GM12878 (cell line): ENCODE measurements at regions not wholly inside any gene's neighbourhood (a gene's known extent, or its start where the extent isn't known, plus 50 kb on each side); places are given as distances from the start of the nearest gene placed in this dataset.

Experiments used
- ATF3 ChIP-seq: IDR thresholded peaks from 2 replicates; pipeline ENCODE4 v1.6.1; 2011; ENCODE audit warnings: low read depth, mild to moderate bottlenecking, low read length, moderate library complexity, borderline replicate concordance; ENCODE audit errors: extremely low read depth
- BHLHE40 ChIP-seq, 2 experiments: fragments of 450-650 bp in 1 of 2; IDR thresholded peaks; 2 replicates each; pipeline ENCODE4 v1.6.1; 2011 to 2017; ENCODE audit warnings: low read depth in 2 of 2, borderline replicate concordance in 1 of 2, improper control_type of control experiment in 1 of 2, low read length in 1 of 2, mild to moderate bottlenecking in 1 of 2
- CBFB ChIP-seq: IDR thresholded peaks from 2 replicates; pipeline ENCODE4 v1.6.1; 2016; ENCODE audit warnings: antibody characterized with exemption, low read depth
- CTCF ChIP-seq, 3 experiments: IDR thresholded peaks in 2 of 3; conservative IDR thresholded peaks in 1 of 3; 2 replicates each; pipeline ENCODE4 v1.5.1; 2011; ENCODE audit warnings: low read depth in 3 of 3, low read length in 3 of 3, mild to moderate bottlenecking in 3 of 3, control low read depth in 2 of 3, moderate library complexity in 2 of 3, inconsistent platforms in 1 of 3, mixed read lengths in 1 of 3; ENCODE audit not compliant: control insufficient read depth in 2 of 3, insufficient read depth in 1 of 3; ENCODE audit errors: extremely low read depth in 1 of 3
- EP300 ChIP-seq, 2 experiments: fragments of 150-350 bp in 1 of 2; IDR thresholded peaks; 2 replicates each; pipeline ENCODE4 v1.6.1; 2011 to 2012; ENCODE audit warnings: low read depth in 2 of 2, low read length in 2 of 2, borderline replicate concordance in 1 of 2, improper control_type of control experiment in 1 of 2, inconsistent platforms in 1 of 2; ENCODE audit not compliant: control insufficient read depth in 1 of 2
- EZH2 ChIP-seq: IDR thresholded peaks from 2 replicates; pipeline ENCODE4 v1.6.1; 2012; ENCODE audit warnings: low read depth, mild to moderate bottlenecking, control low read depth, inconsistent platforms, low read length, borderline replicate concordance; ENCODE audit not compliant: control insufficient read depth
- FOXM1 ChIP-seq: IDR thresholded peaks from 2 replicates; pipeline ENCODE4 v1.6.1; 2012; ENCODE audit warnings: low read depth, mild to moderate bottlenecking, inconsistent platforms, low read length, moderate library complexity
- HCFC1 ChIP-seq: fragments of 150-350 bp; IDR thresholded peaks from 2 replicates; pipeline ENCODE4 v1.6.1; 2014; ENCODE audit warnings: low read length
- HDAC6 ChIP-seq: fragments of 200-600 bp; sonication (generic); IDR thresholded peaks from one replicate; pipeline ENCODE4 v1.8.0; 2017; ENCODE audit warnings: antibody characterized with exemption; ENCODE audit not compliant: unreplicated experiment
- POLR2A ChIP-seq: IDR thresholded peaks from 2 replicates; pipeline ENCODE4 v1.6.1; 2011; ENCODE audit warnings: low read depth, mild to moderate bottlenecking, low read length
- REST ChIP-seq: IDR thresholded peaks from 2 replicates; pipeline ENCODE4 v1.6.1; 2012; ENCODE audit warnings: mild to moderate bottlenecking, low read depth, low read length
- SMC3 ChIP-seq: IDR thresholded peaks from 2 replicates; pipeline ENCODE4 v1.6.1; 2011; ENCODE audit warnings: low read length, improper control_type of control experiment, borderline replicate concordance
- TCF12 ChIP-seq: IDR thresholded peaks from 2 replicates; pipeline ENCODE4 v1.6.1; 2011; ENCODE audit warnings: low read depth, mild to moderate bottlenecking, low read length

GRCh38 chr14:55968741-55969140 lies 149.5 kb upstream of the PELI2 start:
- TF ChIP-seq ATF3 (no peak), SMC3 (no peak), CBFB (no peak), HCFC1 (no peak), FOXM1 (no peak), POLR2A (no peak), BHLHE40 (IDR thresholded peaks at IDR 0.05; ENCODE audit: borderline replicate concordance in 1 of 2, low read depth in 2 of 2, low read length in 1 of 2) (no peak), HDAC6 (no peak), CTCF (IDR thresholded peaks at IDR 0.05 in 2 of 3, conservative IDR thresholded peaks at IDR 0.05 in 1 of 3; ENCODE audit: control insufficient read depth in 2 of 3, extremely low read depth in 1 of 3, insufficient read depth in 1 of 3, low read depth in 3 of 3, low read length in 3 of 3) (no peak), TCF12 (no peak), REST (no peak), EZH2 (no peak), EP300 (IDR thresholded peaks at IDR 0.05; ENCODE audit: borderline replicate concordance in 1 of 2, control insufficient read depth in 1 of 2, low read depth in 2 of 2, low read length in 2 of 2) (no peak)
